ENCODE measurements at regions not wholly inside any gene's neighbourhood (a gene's known extent, or its start where the extent isn't known, plus 50 kb on each side); places are given as distances from the start of the nearest gene placed in this dataset.
"Not testable (repeated sequence)": the region's sequence is repeated elsewhere in the genome, so short reads cannot be mapped to it uniquely, and the experiment has no call there.

- no peak for DNase-seq
Measured at GRCh38 chr17:51389875-51390274, 129.5 kb downstream of the UTP18 start.

- DNase-seq: no peak
Measured at GRCh38 chr17:51391982-51392654, 131.8 kb downstream of the UTP18 start.

- DNase-seq: no peak
Measured at GRCh38 chr17:51395621-51396020, 135.3 kb downstream of the UTP18 start.

- no peak for DNase-seq
Measured at GRCh38 chr17:51397361-51398127, 137.2 kb downstream of the UTP18 start.

- no peak for DNase-seq
Measured at GRCh38 chr17:51398128-51398525, 137.8 kb downstream of the UTP18 start.

GRCh38 chr17:51398687-51399086 is 138.3 kb downstream of the UTP18 start:
- no peak for DNase-seq

- no peak for DNase-seq
Measured at GRCh38 chr17:51401279-51401678, 140.9 kb downstream of the UTP18 start.

GRCh38 chr17:51402899-51403298 is 142.6 kb downstream of the UTP18 start:
- no peak for DNase-seq

- DNase-seq: no peak
Measured at GRCh38 chr17:51407576-51407975, 147.2 kb downstream of the UTP18 start.

- no peak for DNase-seq
Measured at GRCh38 chr17:51419476-51419875, 159.1 kb downstream of the UTP18 start.

GRCh38 chr17:51421525-51421924 is 161.2 kb downstream of the UTP18 start:
- no peak for DNase-seq

GRCh38 chr17:51422634-51423033 is 162.3 kb downstream of the UTP18 start:
- no peak for DNase-seq

GRCh38 chr17:51423421-51424160 is 163.2 kb downstream of the UTP18 start:
- no peak for DNase-seq

- no peak for DNase-seq
Measured at GRCh38 chr17:51425773-51426172, 165.4 kb downstream of the UTP18 start.

- DNase-seq: no peak
Measured at GRCh38 chr17:51427323-51427811, 167.0 kb downstream of the UTP18 start.

GRCh38 chr17:51427856-51428255 is 167.5 kb downstream of the UTP18 start:
- DNase-seq: no peak

GRCh38 chr17:51428668-51429495 is 168.5 kb downstream of the UTP18 start:
- DNase-seq: no peak

- DNase-seq: not testable (repeated sequence)
Measured at GRCh38 chr17:51429938-51430337, 169.6 kb downstream of the UTP18 start.

GRCh38 chr17:51430591-51430990 is 170.2 kb downstream of the UTP18 start:
- no peak for DNase-seq

- no peak for DNase-seq
Measured at GRCh38 chr17:51434434-51435170, 174.3 kb downstream of the UTP18 start.

GRCh38 chr17:51435171-51435552 is 174.8 kb downstream of the UTP18 start:
- no peak for DNase-seq

GRCh38 chr17:51435641-51436091 is 175.3 kb downstream of the UTP18 start:
- DNase-seq: no peak
